K562 (cell line): ENCODE measurements at regions not wholly inside any gene's neighbourhood (a gene's known extent, or its start where the extent isn't known, plus 50 kb on each side); places are given as distances from the start of the nearest gene placed in this dataset.

Experiments used
- ATAC-seq: fragments of 200-7000 bp; cut with Tn5 transposase; 3 replicates; pipeline ENCODE4 v1.9.1; 2020; ENCODE audit warnings: moderate library complexity
- BruUV-seq: library from RNA; stranded (reverse); fragments of 400-500 nt; replicated peaks from 2 replicates; lab custom pipeline; 2021; lab: Mats Ljungman, UMichigan
- CTCF ChIA-PET: fragments of 300-600 bp; formaldehyde crosslinking; extraction: SDS; loops from one replicate; lab custom pipeline; 2021; ENCODE audit warnings: low intra/inter-chr PET ratio; lab: Yijun Ruan, JAX
- POLR2A ChIA-PET: fragments of 300-600, 350-650 bp; sonication (Branson Sonifier 250); formaldehyde crosslinking; extraction: SDS; loops from one replicate; lab custom pipeline; 2021; ENCODE audit warnings: antibody characterized with exemption, inconsistent platforms; lab: Yijun Ruan, JAX
- DNase-seq, 4 experiments: peaks; one replicate each; pipeline versions ENCODE4 v3.0.0 to v3.0.0-alpha.2; 2011 to 2018; ENCODE audit warnings: low spot score in 3 of 4, mixed read lengths in 3 of 4; ENCODE audit errors: extremely low read depth in 1 of 4
- FAIRE-seq: peaks from 2 replicates; lab custom pipeline; 2011; peaks lifted over from hg19 to GRCh38; lab: Jason Lieb, UNC
- H2AFZ ChIP-seq: 2 replicates; pipeline ENCODE4 v1.6.0; 2011; ENCODE audit warnings: low read depth, low read length, control low read depth, inconsistent platforms
- H3K27ac ChIP-seq: fragments of 200-600 bp; 3 replicates; pipeline ENCODE4 v1.8.0; 2011; ENCODE audit warnings: low read depth, mild to moderate bottlenecking, control low read depth, inconsistent platforms, low read length, moderate library complexity, mixed read lengths; ENCODE audit errors: extremely low read depth
- H3K27me3 ChIP-seq, 2 experiments: fragments of 300-600 bp in 1 of 2; 2 replicates in 1 of 2; 3 replicates in 1 of 2; pipeline versions ENCODE4 v1.6.0 to v1.8.0; 2011; ENCODE audit warnings: inconsistent platforms in 2 of 2, low read length in 2 of 2, mild to moderate bottlenecking in 1 of 2, mixed read lengths in 1 of 2, moderate library complexity in 1 of 2; ENCODE audit not compliant: control insufficient read depth in 2 of 2, insufficient read depth in 2 of 2
- H3K36me3 ChIP-seq: fragments of 300-600 bp; 3 replicates; pipeline ENCODE4 v1.8.0; 2011; ENCODE audit warnings: mild to moderate bottlenecking, low read length, inconsistent platforms; ENCODE audit not compliant: control insufficient read depth, insufficient read depth
- H3K4me1 ChIP-seq, 2 experiments: fragments of 200-600 bp in 1 of 2; replicated peaks in 1 of 2; 2 replicates in 1 of 2; 3 replicates in 1 of 2; pipeline versions ENCODE4 v1.5.1 to v1.8.0; 2011; ENCODE audit warnings: inconsistent platforms in 2 of 2, low read length in 2 of 2, mild to moderate bottlenecking in 1 of 2, mixed read lengths in 1 of 2, moderate library complexity in 1 of 2; ENCODE audit not compliant: control insufficient read depth in 2 of 2, insufficient read depth in 2 of 2
- H3K4me2 ChIP-seq: 2 replicates; pipeline ENCODE4 v1.6.1; 2011; ENCODE audit warnings: low read length, control low read depth, inconsistent platforms, mixed read lengths; ENCODE audit not compliant: insufficient read depth
- H3K4me3 ChIP-seq: fragments of 200-600 bp; sonication (generic), shearing (Covaris generic); 2 replicates; pipeline ENCODE4 v1.5.1; 2016; ENCODE audit warnings: control low read depth, inconsistent platforms
- H3K79me2 ChIP-seq: fragments of 200-600 bp; 3 replicates; pipeline ENCODE4 v1.8.0; 2011; ENCODE audit warnings: low read length, inconsistent platforms; ENCODE audit not compliant: control insufficient read depth, insufficient read depth
- H3K9ac ChIP-seq, 2 experiments: 2 replicates each; pipeline versions ENCODE4 v1.6.0 to v1.6.1; 2011; ENCODE audit warnings: low read depth in 2 of 2, low read length in 2 of 2, control low read depth in 1 of 2, inconsistent platforms in 1 of 2, mild to moderate bottlenecking in 1 of 2, mixed read lengths in 1 of 2; ENCODE audit not compliant: insufficient read depth in 1 of 2
- H3K9me1 ChIP-seq: one replicate; pipeline ENCODE4 v1.6.0; 2011; ENCODE audit warnings: inconsistent platforms, mild to moderate bottlenecking, low read length, moderate library complexity; ENCODE audit not compliant: control insufficient read depth, insufficient read depth
- H3K9me3 ChIP-seq: replicated peaks from 2 replicates; pipeline ENCODE4 v1.5.1; 2011; ENCODE audit warnings: low read depth, low read length, inconsistent platforms; ENCODE audit not compliant: control insufficient read depth, insufficient read depth
- H4K20me1 ChIP-seq: replicated peaks from 2 replicates; pipeline ENCODE4 v1.6.1; 2011; ENCODE audit warnings: low read length, inconsistent platforms, mixed read lengths; ENCODE audit not compliant: control insufficient read depth, insufficient read depth
- AFF1 ChIP-seq, 2 experiments: fragments of 450-650 bp; IDR thresholded peaks; 2 replicates each; pipeline ENCODE4 v1.6.1; 2018; ENCODE audit warnings: mild to moderate bottlenecking in 2 of 2, low read depth in 1 of 2; ENCODE audit not compliant: partially characterized antibody in 2 of 2
- CXXC5 ChIP-seq: fragments of 250-450 bp; sonication (Bioruptor Pico); IDR thresholded peaks from 2 replicates; pipeline ENCODE4 v1.8.0; 2022; ENCODE audit warnings: inconsistent platforms, mild to moderate bottlenecking, moderate library complexity
- KAT2B ChIP-seq: IDR thresholded peaks from one replicate; pipeline ENCODE4 v1.6.1; 2012; ENCODE audit warnings: low read depth, mild to moderate bottlenecking, control low read depth, inconsistent platforms, low read length, moderate library complexity
- KLF16 ChIP-seq: IDR thresholded peaks from 2 replicates; pipeline ENCODE4 v1.6.1; 2016; ENCODE audit warnings: antibody characterized with exemption
- MXI1 ChIP-seq: IDR thresholded peaks from 2 replicates; pipeline ENCODE4 v1.6.1; 2011; ENCODE audit warnings: low read depth, mild to moderate bottlenecking, improper control_type of control experiment, low read length
- POLR2AphosphoS2 ChIP-seq: IDR thresholded peaks from 2 replicates; pipeline ENCODE4 v1.6.1; 2012; ENCODE audit warnings: low read length, improper control_type of control experiment
- ZBTB49 ChIP-seq: sonication (generic); formaldehyde crosslinking; IDR thresholded peaks from 2 replicates; pipeline ENCODE4 v1.8.0; 2022; ENCODE audit warnings: missing genetic modification reagents, mild to moderate bottlenecking, borderline replicate concordance
- ZNF12 ChIP-seq: sonication (generic); formaldehyde crosslinking; IDR thresholded peaks from 2 replicates; pipeline ENCODE4 v1.4.0; 2020; ENCODE audit warnings: mild to moderate bottlenecking, missing genetic modification reagents
- ZNF175 ChIP-seq: fragments of 200-800 bp; sonication (Bioruptor generic); IDR thresholded peaks from 2 replicates; pipeline ENCODE4 v1.6.1; 2016; ENCODE audit warnings: low read depth, mild to moderate bottlenecking, missing genetic modification characterization, missing compliant biosample characterization
- ZNF639 ChIP-seq, 2 experiments: fragments of 200-800 bp in 1 of 2; sonication (Bioruptor generic) in 1 of 2; sonication (generic) in 1 of 2; formaldehyde crosslinking in 1 of 2; IDR thresholded peaks in 1 of 2; conservative IDR thresholded peaks in 1 of 2; 2 replicates each; pipeline versions ENCODE4 v1.5.0 to v1.6.1; 2016 to 2020; ENCODE audit warnings: missing compliant biosample characterization in 1 of 2, missing genetic modification characterization in 1 of 2, missing genetic modification reagents in 1 of 2
- WGBS: fragments of 100-300 bp; shearing (Covaris generic); methylation state at CpG from one replicate; pipeline ENCODE4 v1.1.6; 2016; ENCODE audit warnings: low coverage, mixed read lengths; ENCODE audit not compliant: insufficient coverage; ENCODE audit errors: missing lambda C conversion rate; 5-methylcytosine and 5-hydroxymethylcytosine counted together
- in situ Hi-C: fragments of 300-500 bp; cut with MboI; formaldehyde crosslinking; loops from 4 replicates; pipeline ENCODE4 v1.15.0; 2018; ENCODE audit warnings: inconsistent platforms, mixed read lengths
- intact Hi-C: fragments of 100-400 bp; cut with micrococcal nuclease; formaldehyde crosslinking; loops from 2 replicates; pipeline ENCODE4 v1.14.2; 2022

GRCh38 chr4:148866666-148867065, 424.5 kb upstream of the NR3C2 start:
- Histone ChIP-seq H2AFZ (no peak overlapping the region), H3K9ac (no peak overlapping the region), H3K9me1 (no peaks in the 10 kb centered on the region), H3K4me3 (no peak overlapping the region), H4K20me1 (no peaks in the 10 kb centered on the region), H3K27me3 (no peaks in the 10 kb centered on the region), H3K36me3 (no peaks in the 10 kb centered on the region), H3K4me1 (no peaks in the 10 kb centered on the region), H3K9me3 (no peaks in the 10 kb centered on the region), H3K4me2 (no peak overlapping the region), H3K79me2 (no peaks in the 10 kb centered on the region), H3K27ac (no peak overlapping the region)
- FAIRE-seq = no peak
- CTCF ChIA-PET = no interaction called here
- WGBS = 3% methylated on average over 3 of the region's 3 CpGs
- POLR2A ChIA-PET = no interaction called here
- intact Hi-C loops = no loop called here
- in situ Hi-C loops = no loop called here
- BruUV-seq = no TSS peak
- ATAC-seq = no peak
- DNase-seq = no peak
- TF ChIP-seq MXI1 (no peak), AFF1 (IDR thresholded peaks at IDR 0.05; ENCODE audit: low read depth in 1 of 2, partially characterized antibody in 2 of 2) (no peak), CXXC5 (CRISPR knock-in tag) (no peak), KLF16 (no peak), POLR2AphosphoS2 (no peak), ZNF12 (CRISPR knock-in tag) (no peak), KAT2B (no peak), ZBTB49 (CRISPR knock-in tag) (no peak), ZNF175 (no peak), ZNF639 (CRISPR knock-in tag; conservative IDR thresholded peaks at IDR 0.05 in 1 of 2, IDR thresholded peaks at IDR 0.05 in 1 of 2) (no peak)
